GM12874 (cell line): ENCODE measurements at regions not wholly inside any gene's neighbourhood (a gene's known extent, or its start where the extent isn't known, plus 50 kb on each side); places are given as distances from the start of the nearest gene placed in this dataset.

Experiments used
- TF ChIP-seq, protein P1 (sequence below): IDR thresholded peaks from 2 replicates; pipeline ENCODE4 v1.5.1; 2011; ENCODE audit warnings: low read depth, mild to moderate bottlenecking, control low read depth, low read length, moderate library complexity; ENCODE audit not compliant: insufficient read depth

DNA sequence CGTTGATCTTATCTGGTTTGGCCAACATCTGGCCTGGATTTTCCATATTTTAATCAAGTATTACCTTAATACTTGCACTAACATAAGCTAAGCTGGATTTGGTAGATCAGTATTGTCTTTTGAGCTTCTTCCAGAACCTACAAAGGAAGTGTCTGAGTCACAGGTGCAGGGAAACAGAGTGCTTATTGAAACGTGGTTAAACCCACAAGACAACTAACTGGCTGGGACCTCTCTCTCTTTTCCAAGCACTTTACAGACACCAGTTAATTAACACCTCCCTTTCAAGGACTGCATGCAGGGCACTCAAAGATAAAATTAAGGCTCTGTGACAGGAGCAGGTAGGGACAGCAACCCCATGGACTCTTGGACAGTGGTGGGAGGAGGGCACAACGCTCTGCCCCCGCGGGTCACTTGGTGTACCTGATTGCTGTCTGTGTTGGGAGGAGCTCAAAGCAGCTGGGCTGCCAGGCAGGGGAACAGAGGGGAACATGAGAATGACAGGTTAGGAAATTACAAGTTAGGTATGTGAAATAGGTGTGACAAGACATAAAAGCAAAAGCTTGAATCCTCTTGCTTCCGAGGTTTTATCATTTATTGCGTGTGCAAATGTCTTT is 133.7 kb upstream of the MON1B start:
- TF ChIP-seq, protein P1, sequence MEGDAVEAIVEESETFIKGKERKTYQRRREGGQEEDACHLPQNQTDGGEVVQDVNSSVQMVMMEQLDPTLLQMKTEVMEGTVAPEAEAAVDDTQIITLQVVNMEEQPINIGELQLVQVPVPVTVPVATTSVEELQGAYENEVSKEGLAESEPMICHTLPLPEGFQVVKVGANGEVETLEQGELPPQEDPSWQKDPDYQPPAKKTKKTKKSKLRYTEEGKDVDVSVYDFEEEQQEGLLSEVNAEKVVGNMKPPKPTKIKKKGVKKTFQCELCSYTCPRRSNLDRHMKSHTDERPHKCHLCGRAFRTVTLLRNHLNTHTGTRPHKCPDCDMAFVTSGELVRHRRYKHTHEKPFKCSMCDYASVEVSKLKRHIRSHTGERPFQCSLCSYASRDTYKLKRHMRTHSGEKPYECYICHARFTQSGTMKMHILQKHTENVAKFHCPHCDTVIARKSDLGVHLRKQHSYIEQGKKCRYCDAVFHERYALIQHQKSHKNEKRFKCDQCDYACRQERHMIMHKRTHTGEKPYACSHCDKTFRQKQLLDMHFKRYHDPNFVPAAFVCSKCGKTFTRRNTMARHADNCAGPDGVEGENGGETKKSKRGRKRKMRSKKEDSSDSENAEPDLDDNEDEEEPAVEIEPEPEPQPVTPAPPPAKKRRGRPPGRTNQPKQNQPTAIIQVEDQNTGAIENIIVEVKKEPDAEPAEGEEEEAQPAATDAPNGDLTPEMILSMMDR, result no peak

- TF ChIP-seq, protein P1, result no peak
Measured at GRCh38 chr16:77059446-77059845, 131.5 kb upstream of the MON1B start.

GRCh38 chr16:77060614-77061013 is 130.4 kb upstream of the MON1B start:
- TF ChIP-seq, protein P1, result no peak

GRCh38 chr16:77062878-77063675 is 127.9 kb upstream of the MON1B start:
- TF ChIP-seq, protein P1, result no peak

GRCh38 chr16:77063676-77064016 is 127.3 kb upstream of the MON1B start:
- TF ChIP-seq, protein P1, result no peak

DNA sequence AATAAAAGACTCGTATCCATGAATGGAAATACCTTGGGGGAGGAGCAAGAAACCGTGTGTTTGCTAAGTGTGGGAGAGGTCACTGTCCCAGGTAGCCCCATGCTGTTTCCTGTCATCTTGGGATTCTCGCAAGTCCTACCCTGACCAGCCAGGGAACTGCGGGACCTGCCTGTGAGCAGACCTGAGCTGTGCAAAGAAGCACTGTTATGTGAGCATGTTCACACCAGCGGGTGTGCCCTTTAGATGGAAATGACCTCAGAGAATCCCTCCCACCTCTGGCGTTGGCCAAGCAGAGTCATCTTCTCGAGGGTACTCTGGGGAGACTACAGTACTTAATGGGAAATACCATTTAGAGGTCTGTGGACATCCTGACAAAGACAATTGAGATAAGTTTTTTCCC is 127.0 kb upstream of the MON1B start:
- TF ChIP-seq, protein P1, result no peak

DNA sequence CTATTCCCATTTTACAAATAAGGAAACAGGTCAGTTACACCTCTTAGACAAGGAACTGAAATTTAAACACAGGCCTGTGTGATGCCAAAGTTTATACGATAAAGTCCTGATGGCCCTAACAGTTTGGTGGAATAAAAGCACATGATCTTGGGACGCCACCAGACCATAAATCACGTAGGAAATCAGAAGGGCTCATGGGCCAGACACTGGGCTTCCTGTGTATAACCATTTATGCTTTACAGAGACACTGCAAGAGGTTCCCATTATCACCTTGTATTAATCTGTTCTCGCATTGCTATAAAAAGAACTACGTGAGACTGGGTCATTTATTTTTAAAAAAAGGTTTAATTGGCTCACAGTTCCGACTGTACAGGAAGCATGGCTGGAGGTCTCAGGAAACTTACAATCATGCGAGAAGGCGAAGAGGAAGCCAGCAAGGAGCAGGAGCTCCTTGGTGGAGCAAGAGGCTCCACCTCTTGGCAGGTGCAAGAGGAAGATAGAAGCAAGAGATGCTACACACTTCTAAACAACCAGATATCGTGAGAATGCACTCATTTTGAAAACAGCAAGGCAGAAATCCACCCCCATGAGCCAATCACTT is 124.0 kb upstream of the MON1B start:
- TF ChIP-seq, protein P1, result no peak
